LHCN-M2 (cell line): ENCODE measurements at regions not wholly inside any gene's neighbourhood (a gene's known extent, or its start where the extent isn't known, plus 50 kb on each side); places are given as distances from the start of the nearest gene placed in this dataset.
A peak's percentile ranks its signal among the peaks of the same experiment; 100 is the strongest.
"Not testable (repeated sequence)": the region's sequence is repeated elsewhere in the genome, so short reads cannot be mapped to it uniquely, and the experiment has no call there.

ENCODE experiments used
- DNase-seq: peaks from one replicate; pipeline ENCODE4 v3.0.0-alpha.2; 2012; ENCODE audit warnings: low read depth

- no peak for DNase-seq
These were observed 509.2 kb downstream of the FRK start for GRCh38 chr6:115551527-115551926.

GRCh38 chr6:115545672-115545986, 515.1 kb downstream of the FRK start:
- DNase-seq: no peak

GRCh38 chr6:115544765-115545671, 515.7 kb downstream of the FRK start:
- no peak for DNase-seq

GRCh38 chr6:115540077-115540869, 520.4 kb downstream of the FRK start:
- peak; percentile 14 for DNase-seq

- DNase-seq: no peak
These were observed 521.2 kb downstream of the FRK start for GRCh38 chr6:115539531-115539930.

GRCh38 chr6:115524821-115525220, 535.9 kb downstream of the FRK start:
- no peak for DNase-seq

- not testable (repeated sequence) for DNase-seq
These were observed 538.9 kb downstream of the FRK start for GRCh38 chr6:115521747-115522146.

- DNase-seq: peak; percentile 51
These were observed 546.0 kb downstream of the FRK start for GRCh38 chr6:115514656-115515055.

GRCh38 chr6:115512923-115513322, 547.8 kb downstream of the FRK start:
- no peak for DNase-seq

GRCh38 chr6:115511771-115512170, 548.9 kb downstream of the FRK start:
- no peak for DNase-seq

- DNase-seq: not testable (repeated sequence)
These were observed 558.3 kb downstream of the FRK start for GRCh38 chr6:115502432-115502831.

GRCh38 chr6:115495184-115495583, 565.5 kb downstream of the FRK start:
- DNase-seq: no peak

GRCh38 chr6:115487331-115487730, 573.4 kb downstream of the FRK start:
- no peak for DNase-seq

- no peak for DNase-seq
These were observed 575.3 kb downstream of the FRK start for GRCh38 chr6:115485400-115485799.

GRCh38 chr6:115480543-115480942, 580.1 kb downstream of the FRK start:
- DNase-seq: not testable (repeated sequence)

GRCh38 chr6:115474443-115475041, 586.1 kb downstream of the FRK start:
- DNase-seq: no peak

GRCh38 chr6:115468272-115469005, 592.3 kb downstream of the FRK start:
- DNase-seq: no peak

- no peak for DNase-seq
These were observed 593.0 kb downstream of the FRK start for GRCh38 chr6:115467726-115468125.

- no peak for DNase-seq
These were observed 599.8 kb downstream of the FRK start for GRCh38 chr6:115460913-115461312.

- no peak for DNase-seq
These were observed 603.8 kb downstream of the FRK start for GRCh38 chr6:115456848-115457247.

GRCh38 chr6:115443825-115444478, 616.7 kb downstream of the FRK start:
- DNase-seq: no peak
